ENCODE measurements at regions not wholly inside any gene's neighbourhood (a gene's known extent, or its start where the extent isn't known, plus 50 kb on each side); places are given as distances from the start of the nearest gene placed in this dataset.

GRCh38 chr5:169442913-169443784, 140.4 kb upstream of the SPDL1 start:
- DNase-seq (ENCODE audit: low read depth, low spot score), result no peak
- H3K4me3 ChIP-seq (ENCODE audit: low read depth, low read length), result no peak overlapping the region
- no peak for TF ChIP-seq CTCF (IDR thresholded peaks at IDR 0.05; ENCODE audit: low read depth, low read length)
- in situ Hi-C loops (cut with HindIII; ENCODE audit: low sequenced_read_pairs), result no loop called here

- H3K4me3 ChIP-seq (ENCODE audit: low read depth, low read length), result no peak overlapping the region
- in situ Hi-C loops (cut with HindIII; ENCODE audit: low sequenced_read_pairs), result no loop called here
- TF ChIP-seq CTCF (IDR thresholded peaks at IDR 0.05; ENCODE audit: low read depth, low read length), result no peak
- no peak for DNase-seq (ENCODE audit: low read depth, low spot score)
Observed at GRCh38 chr5:169442403-169442874, 141.1 kb upstream of the SPDL1 start.

DNA sequence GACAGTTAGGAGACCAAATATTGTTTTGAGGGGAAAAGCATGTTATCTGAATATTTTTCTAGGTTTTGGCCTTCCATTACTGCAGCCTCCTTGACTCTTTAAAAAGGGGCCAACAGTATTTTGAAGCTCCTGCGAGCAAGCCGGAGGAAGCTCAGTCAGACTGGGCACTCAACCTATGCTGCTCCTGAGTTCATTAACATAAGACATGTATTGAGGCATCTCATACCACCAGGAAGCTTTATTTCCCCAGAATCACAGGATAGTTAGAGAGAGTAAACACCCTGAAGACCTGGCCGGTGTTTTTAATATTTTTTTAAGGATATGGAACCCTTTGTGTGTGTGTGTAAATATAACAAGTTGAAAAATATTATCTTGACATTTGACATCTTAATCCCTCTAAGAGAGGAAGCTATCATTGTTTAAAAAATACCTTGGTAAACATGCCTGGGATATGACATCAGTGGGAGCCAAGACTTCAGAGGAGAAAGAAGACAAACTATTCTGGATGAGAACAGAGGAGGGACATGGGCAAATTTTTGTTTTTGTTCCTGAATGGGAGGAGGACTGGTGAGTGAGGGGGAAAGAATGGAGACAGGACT, 139.3 kb upstream of the SLIT3 start:
- no peak for TF ChIP-seq CTCF (IDR thresholded peaks at IDR 0.05; ENCODE audit: low read depth, low read length)
- in situ Hi-C loops (cut with HindIII; ENCODE audit: low sequenced_read_pairs), result no loop called here
- no peak overlapping the region for H3K4me3 ChIP-seq (ENCODE audit: low read depth, low read length)
- no peak for DNase-seq (ENCODE audit: low read depth, low spot score)

DNA sequence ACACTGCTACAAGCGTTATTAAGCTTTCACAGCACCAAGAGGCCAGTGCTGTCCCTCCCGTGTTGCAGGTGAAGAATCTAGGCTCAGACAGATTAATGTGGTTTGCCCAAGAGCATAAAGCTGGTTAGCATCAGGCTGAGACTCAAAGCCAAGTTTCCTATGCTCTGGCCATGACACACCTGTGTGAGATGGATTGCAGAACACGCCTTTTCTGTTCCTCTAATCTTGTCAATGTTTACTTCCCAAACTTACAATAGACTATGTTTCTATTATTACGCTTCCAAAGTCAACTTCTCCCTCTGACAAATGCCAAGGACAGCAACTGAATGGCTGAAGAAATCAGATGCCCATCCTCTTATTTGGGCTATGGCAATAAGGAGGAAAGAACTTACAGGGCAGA, 138.4 kb upstream of the SLIT3 start:
- in situ Hi-C loops (cut with HindIII; ENCODE audit: low sequenced_read_pairs), result no loop called here
- DNase-seq (ENCODE audit: low read depth, low spot score), result no peak
- no peak overlapping the region for H3K4me3 ChIP-seq (ENCODE audit: low read depth, low read length)
- no peak for TF ChIP-seq CTCF (IDR thresholded peaks at IDR 0.05; ENCODE audit: low read depth, low read length)

GRCh38 chr5:169435506-169436229, 134.7 kb upstream of the SLIT3 start:
- no peak overlapping the region for H3K4me3 ChIP-seq (ENCODE audit: low read depth, low read length)
- TF ChIP-seq CTCF (IDR thresholded peaks at IDR 0.05; ENCODE audit: low read depth, low read length), result no peak
- no peak for DNase-seq (ENCODE audit: low read depth, low spot score)
- in situ Hi-C loops (cut with HindIII; ENCODE audit: low sequenced_read_pairs), result no loop called here

- DNase-seq (ENCODE audit: low read depth, low spot score), result no peak
- TF ChIP-seq CTCF (IDR thresholded peaks at IDR 0.05; ENCODE audit: low read depth, low read length), result no peak
- H3K4me3 ChIP-seq (ENCODE audit: low read depth, low read length), result no peak overlapping the region
- in situ Hi-C loops (cut with HindIII; ENCODE audit: low sequenced_read_pairs), result no loop called here
Observed at GRCh38 chr5:169433221-169433651, 132.3 kb upstream of the SLIT3 start.
